IMR-90 (cell line): ENCODE measurements at regions not wholly inside any gene's neighbourhood (a gene's known extent, or its start where the extent isn't known, plus 50 kb on each side); places are given as distances from the start of the nearest gene placed in this dataset.
"Not testable (repeated sequence)": the region's sequence is repeated elsewhere in the genome, so short reads cannot be mapped to it uniquely, and the experiment has no call there.

Source experiments
- BHLHE40 ChIP-seq: fragments of 150-350 bp; IDR thresholded peaks from 2 replicates; pipeline ENCODE4 v1.6.1; 2016; ENCODE audit warnings: mild to moderate bottlenecking, low read depth, low read length
- CHD1 ChIP-seq: IDR thresholded peaks from 2 replicates; pipeline ENCODE4 v1.6.1; 2012; ENCODE audit warnings: low read depth, low read length, improper control_type of control experiment
- MAZ ChIP-seq: IDR thresholded peaks from 2 replicates; pipeline ENCODE4 v1.6.1; 2012; ENCODE audit warnings: low read depth, mild to moderate bottlenecking, low read length, improper control_type of control experiment, moderate library complexity, borderline replicate concordance
- POLR2A ChIP-seq: IDR thresholded peaks from 2 replicates; pipeline ENCODE4 v1.6.1; 2012; ENCODE audit warnings: mild to moderate bottlenecking, low read depth, low read length
- RAD21 ChIP-seq: IDR thresholded peaks from 2 replicates; pipeline ENCODE4 v1.6.1; 2012; ENCODE audit warnings: low read length, improper control_type of control experiment
- RCOR1 ChIP-seq: IDR thresholded peaks from 2 replicates; pipeline ENCODE4 v1.6.1; 2012; ENCODE audit warnings: mild to moderate bottlenecking, low read length, improper control_type of control experiment; ENCODE audit not compliant: insufficient replicate concordance
- SMC3 ChIP-seq: fragments of 150-350 bp; IDR thresholded peaks from 2 replicates; pipeline ENCODE4 v1.6.1; 2016; ENCODE audit warnings: low read depth, mild to moderate bottlenecking, antibody characterized with exemption, low read length, moderate library complexity
- TF ChIP-seq, protein P1 (sequence below): conservative IDR thresholded peaks from 2 replicates; pipeline ENCODE4 v1.5.1; 2012; ENCODE audit warnings: mild to moderate bottlenecking, low read depth, low read length, improper control_type of control experiment
- TF ChIP-seq, protein P2 (sequence below): fragments of 150-350 bp; IDR thresholded peaks from 2 replicates; pipeline ENCODE4 v1.6.1; 2016; ENCODE audit warnings: low read depth, mild to moderate bottlenecking, low read length, moderate library complexity, borderline replicate concordance
- TF ChIP-seq, protein P3 (sequence below): fragments of 150-350 bp; IDR thresholded peaks from 2 replicates; pipeline ENCODE4 v1.6.1; 2017; ENCODE audit warnings: mild to moderate bottlenecking, antibody characterized with exemption, low read length, low read depth

DNA sequence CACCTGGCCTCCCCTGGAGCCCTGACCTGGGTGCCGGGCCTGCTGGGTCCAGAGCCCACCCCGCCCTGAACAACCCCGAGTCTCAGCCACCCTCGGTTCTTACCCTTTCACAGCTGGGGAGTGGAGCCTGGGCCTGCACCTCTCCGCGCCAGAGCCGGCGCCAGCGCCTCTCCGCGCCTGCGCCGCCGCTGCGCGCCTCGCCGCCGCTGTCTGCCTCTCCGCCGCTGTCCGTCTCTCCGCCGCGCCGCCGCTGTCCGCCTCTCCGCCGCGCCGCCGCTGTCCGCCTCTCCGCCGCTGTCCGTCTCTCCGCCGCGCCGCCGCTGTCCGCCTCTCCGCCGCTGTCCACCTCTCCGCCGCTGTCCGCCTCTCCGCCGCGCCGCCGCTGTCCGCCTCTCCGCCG lies 326.9 kb upstream of the PLGLB1 start:
- TF ChIP-seq, protein P1, sequence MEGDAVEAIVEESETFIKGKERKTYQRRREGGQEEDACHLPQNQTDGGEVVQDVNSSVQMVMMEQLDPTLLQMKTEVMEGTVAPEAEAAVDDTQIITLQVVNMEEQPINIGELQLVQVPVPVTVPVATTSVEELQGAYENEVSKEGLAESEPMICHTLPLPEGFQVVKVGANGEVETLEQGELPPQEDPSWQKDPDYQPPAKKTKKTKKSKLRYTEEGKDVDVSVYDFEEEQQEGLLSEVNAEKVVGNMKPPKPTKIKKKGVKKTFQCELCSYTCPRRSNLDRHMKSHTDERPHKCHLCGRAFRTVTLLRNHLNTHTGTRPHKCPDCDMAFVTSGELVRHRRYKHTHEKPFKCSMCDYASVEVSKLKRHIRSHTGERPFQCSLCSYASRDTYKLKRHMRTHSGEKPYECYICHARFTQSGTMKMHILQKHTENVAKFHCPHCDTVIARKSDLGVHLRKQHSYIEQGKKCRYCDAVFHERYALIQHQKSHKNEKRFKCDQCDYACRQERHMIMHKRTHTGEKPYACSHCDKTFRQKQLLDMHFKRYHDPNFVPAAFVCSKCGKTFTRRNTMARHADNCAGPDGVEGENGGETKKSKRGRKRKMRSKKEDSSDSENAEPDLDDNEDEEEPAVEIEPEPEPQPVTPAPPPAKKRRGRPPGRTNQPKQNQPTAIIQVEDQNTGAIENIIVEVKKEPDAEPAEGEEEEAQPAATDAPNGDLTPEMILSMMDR = not testable (repeated sequence)
- TF ChIP-seq POLR2A, CHD1, SMC3, RAD21, MAZ, RCOR1, BHLHE40: not testable (repeated sequence)
- TF ChIP-seq, protein P2, sequence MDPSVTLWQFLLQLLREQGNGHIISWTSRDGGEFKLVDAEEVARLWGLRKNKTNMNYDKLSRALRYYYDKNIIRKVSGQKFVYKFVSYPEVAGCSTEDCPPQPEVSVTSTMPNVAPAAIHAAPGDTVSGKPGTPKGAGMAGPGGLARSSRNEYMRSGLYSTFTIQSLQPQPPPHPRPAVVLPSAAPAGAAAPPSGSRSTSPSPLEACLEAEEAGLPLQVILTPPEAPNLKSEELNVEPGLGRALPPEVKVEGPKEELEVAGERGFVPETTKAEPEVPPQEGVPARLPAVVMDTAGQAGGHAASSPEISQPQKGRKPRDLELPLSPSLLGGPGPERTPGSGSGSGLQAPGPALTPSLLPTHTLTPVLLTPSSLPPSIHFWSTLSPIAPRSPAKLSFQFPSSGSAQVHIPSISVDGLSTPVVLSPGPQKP = not testable (repeated sequence)
- TF ChIP-seq, protein P3, sequence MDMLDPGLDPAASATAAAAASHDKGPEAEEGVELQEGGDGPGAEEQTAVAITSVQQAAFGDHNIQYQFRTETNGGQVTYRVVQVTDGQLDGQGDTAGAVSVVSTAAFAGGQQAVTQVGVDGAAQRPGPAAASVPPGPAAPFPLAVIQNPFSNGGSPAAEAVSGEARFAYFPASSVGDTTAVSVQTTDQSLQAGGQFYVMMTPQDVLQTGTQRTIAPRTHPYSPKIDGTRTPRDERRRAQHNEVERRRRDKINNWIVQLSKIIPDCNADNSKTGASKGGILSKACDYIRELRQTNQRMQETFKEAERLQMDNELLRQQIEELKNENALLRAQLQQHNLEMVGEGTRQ = not testable (repeated sequence)
